GM13977 (cell line): ENCODE measurements at regions not wholly inside any gene's neighbourhood (a gene's known extent, or its start where the extent isn't known, plus 50 kb on each side); places are given as distances from the start of the nearest gene placed in this dataset.

ENCODE experiments used
- DNase-seq: peaks from one replicate; pipeline ENCODE4 v3.0.0; 2012; ENCODE audit warnings: low spot score
- in situ Hi-C: fragments of 300-500 bp; cut with MboI; formaldehyde crosslinking; loops from one replicate; pipeline ENCODE4 v1.12.0; 2022; ENCODE audit warnings: low sequenced_read_pairs, low pct_unique_long_range_greater_than_20kb, mixed read lengths, inconsistent platforms; ENCODE audit not compliant: unreplicated experiment
- TF ChIP-seq, protein P1 (sequence below): IDR thresholded peaks from 2 replicates; pipeline ENCODE4 v1.5.1; 2012; ENCODE audit warnings: mild to moderate bottlenecking, control low read depth; ENCODE audit not compliant: insufficient read depth; ENCODE audit errors: extremely low read depth, missing control alignments

DNA sequence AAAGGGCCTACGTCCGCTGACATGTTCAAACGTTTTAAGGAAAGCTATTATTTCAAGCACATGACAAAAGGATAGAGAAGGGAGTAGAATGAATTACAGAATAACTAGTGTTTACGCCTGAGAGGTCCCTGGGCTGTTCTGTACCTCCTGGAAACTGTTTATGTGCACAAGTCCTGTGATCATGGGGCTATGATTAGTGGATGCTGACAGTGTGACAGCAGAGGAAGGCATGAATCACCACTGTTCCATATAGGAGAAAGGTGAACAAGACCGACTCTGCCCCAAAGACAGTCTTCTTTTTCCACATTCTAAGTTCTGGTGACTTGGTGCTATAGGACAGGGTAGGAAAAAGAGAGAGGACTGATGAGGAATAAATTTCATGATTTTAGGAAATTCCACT lies 249.2 kb upstream of the PRDM1 start:
- TF ChIP-seq, protein P1, sequence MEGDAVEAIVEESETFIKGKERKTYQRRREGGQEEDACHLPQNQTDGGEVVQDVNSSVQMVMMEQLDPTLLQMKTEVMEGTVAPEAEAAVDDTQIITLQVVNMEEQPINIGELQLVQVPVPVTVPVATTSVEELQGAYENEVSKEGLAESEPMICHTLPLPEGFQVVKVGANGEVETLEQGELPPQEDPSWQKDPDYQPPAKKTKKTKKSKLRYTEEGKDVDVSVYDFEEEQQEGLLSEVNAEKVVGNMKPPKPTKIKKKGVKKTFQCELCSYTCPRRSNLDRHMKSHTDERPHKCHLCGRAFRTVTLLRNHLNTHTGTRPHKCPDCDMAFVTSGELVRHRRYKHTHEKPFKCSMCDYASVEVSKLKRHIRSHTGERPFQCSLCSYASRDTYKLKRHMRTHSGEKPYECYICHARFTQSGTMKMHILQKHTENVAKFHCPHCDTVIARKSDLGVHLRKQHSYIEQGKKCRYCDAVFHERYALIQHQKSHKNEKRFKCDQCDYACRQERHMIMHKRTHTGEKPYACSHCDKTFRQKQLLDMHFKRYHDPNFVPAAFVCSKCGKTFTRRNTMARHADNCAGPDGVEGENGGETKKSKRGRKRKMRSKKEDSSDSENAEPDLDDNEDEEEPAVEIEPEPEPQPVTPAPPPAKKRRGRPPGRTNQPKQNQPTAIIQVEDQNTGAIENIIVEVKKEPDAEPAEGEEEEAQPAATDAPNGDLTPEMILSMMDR, result no peak
- in situ Hi-C loops, result no loop called here
- no peak for DNase-seq

DNA sequence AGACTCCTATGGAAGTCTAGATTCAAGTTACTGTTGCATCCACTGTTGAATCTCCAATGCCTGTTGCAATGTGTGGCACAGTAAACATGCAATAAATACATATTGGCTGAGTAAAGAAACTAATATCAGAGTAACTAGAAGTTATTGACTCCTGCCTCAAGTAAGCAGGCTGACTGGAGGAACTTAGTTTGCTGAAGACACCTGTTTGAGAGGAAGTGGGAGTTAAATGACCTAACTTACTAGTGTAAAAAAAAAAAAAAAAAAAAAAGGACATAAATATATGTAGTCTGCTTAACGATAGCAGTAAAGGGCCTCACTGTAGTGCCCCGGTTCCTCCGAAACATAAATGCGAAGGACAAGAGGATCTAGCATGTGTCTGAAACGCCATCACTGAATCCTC lies 249.8 kb upstream of the PRDM1 start:
- in situ Hi-C loops, result no loop called here
- DNase-seq, result no peak
- TF ChIP-seq, protein P1, result no peak

DNA sequence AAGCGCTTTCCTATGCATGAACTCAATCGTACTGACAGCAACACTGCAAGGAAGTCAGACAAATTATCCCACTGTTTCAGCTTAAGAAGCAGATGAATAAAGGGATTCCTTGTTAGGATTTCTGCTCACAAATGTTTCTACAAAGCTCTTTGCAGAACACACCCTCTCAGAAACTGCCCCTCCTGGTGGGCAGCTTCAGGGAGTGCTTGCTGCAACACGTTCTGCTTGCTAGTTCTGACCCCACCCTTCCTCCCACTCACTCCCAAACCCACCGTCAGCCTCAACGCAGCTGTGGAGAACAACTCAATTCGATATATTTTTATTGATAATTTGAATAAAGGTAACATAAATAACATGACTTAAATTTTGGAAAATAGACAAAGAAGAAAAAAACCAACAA lies 250.8 kb upstream of the PRDM1 start:
- in situ Hi-C loops, result no loop called here
- DNase-seq, result no peak

DNA sequence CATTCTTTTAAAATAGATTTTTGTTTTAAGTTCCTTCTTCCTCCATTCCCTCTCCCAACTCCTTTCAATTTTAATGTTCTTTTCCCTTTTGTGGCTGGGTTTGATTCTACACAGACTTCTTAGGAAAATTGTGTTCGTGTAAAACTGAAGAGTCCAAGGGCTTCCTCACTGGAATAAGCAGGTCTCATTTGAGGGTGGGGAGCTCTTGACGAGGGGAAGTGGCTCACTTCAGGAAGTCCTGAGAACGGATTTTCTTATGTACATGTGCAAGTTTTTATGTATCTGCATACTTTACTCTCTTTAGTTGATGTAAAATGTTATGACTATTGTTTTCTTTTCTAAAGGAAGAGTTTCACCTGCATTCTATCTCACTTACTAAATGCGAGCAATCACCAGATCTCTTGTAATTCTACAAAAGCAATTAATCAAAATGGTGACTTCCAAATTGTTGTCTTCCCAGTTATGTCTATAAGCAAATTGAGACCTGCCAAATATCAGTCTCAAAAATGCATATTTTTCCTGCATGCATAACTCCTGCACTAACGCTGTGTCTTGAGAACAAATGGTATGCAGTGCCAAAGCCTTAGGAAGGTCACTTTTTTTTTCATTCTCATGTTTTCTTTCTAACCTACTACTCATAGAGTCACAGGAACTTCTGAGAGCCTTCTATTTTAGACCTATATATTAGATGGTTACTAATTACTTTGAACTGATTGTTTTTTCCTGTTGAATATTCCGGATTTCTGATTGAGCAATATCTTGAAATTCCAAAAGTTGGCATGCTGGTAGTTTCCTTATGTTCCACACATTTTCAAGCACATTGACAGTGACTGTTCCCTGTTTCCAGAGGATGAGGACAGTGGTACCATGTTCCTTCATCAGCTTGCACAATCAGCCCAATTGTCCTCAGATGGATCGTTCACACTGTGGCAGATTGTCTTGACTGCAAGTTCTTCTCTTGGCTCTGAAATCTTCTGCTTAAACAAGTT lies 251.9 kb upstream of the PRDM1 start:
- in situ Hi-C loops, result no loop called here
- TF ChIP-seq, protein P1, result no peak
- no peak for DNase-seq

More for the DNA sequence above, 250.8 kb upstream of the PRDM1 start:
- TF ChIP-seq, protein P1, result peak; percentile 22

DNA sequence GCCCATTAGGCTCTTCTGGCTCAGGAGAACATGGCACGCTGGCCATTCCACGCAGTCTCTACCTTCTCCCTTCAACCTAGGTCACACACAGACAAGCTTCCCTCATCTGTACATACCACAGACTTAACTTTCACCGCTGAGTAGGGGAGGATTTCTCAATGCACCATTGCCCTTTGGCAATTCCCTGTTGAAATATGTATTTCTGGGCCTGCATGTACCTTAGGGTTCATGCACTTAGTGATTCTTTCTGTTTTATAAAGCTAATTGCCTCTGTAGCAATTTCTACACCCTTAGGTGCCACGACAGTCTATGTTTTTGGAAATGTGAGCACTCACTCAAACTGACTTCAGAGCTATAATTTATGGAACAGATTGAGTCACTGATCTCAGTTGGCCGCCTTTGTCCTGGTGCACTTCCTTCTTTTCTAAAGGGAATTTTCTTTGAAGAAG lies 253.8 kb upstream of the PRDM1 start:
- TF ChIP-seq, protein P1, result no peak
- in situ Hi-C loops, result no loop called here
- no peak for DNase-seq

DNA sequence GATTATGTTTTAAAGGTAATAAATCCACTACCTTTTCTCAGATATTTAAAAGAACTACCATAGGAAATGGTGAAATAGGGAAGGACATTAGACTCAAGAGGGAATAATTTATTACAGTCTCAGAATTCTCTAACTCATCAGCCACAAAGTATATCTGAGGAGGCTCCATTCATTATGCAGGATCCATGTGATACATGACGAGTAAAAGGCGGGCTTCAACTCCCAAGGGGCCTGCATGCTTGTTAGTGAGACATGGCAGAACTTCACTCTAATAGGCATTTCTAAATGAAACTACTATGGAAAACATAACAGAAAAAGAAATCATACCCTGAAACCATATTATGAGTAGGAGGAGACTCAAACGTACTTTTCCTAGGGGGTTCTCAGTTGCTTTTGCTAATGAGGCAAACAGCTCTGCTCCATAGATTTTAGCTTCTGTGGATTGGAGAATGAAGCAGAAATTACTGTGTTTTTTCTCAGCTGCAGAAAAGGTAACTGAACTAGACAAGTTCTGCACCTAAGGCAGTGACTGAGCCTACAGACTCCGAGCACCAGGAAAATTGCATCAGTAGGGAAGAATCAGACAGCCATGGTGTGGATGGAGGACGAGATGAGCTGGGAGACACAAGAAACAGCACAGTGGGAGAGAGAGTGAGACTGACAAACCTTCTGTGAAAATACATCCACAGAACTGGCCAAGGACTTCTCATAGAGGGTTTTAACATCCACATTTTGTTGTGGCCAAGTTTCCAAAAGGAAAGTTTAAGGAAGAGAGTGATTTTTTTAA lies 254.6 kb upstream of the PRDM1 start:
- DNase-seq, result no peak
- in situ Hi-C loops, result no loop called here
- TF ChIP-seq, protein P1, result no peak
